GM18870 (cell line): ENCODE measurements at regions not wholly inside any gene's neighbourhood (a gene's known extent, or its start where the extent isn't known, plus 50 kb on each side); places are given as distances from the start of the nearest gene placed in this dataset.

Experiments
- ATAC-seq: cut with Tn5 transposase; IDR thresholded peaks from one replicate; pipeline ENCODE4 v1.9.1; 2021; ENCODE audit warnings: moderate library complexity; ENCODE audit not compliant: unreplicated experiment

DNA sequence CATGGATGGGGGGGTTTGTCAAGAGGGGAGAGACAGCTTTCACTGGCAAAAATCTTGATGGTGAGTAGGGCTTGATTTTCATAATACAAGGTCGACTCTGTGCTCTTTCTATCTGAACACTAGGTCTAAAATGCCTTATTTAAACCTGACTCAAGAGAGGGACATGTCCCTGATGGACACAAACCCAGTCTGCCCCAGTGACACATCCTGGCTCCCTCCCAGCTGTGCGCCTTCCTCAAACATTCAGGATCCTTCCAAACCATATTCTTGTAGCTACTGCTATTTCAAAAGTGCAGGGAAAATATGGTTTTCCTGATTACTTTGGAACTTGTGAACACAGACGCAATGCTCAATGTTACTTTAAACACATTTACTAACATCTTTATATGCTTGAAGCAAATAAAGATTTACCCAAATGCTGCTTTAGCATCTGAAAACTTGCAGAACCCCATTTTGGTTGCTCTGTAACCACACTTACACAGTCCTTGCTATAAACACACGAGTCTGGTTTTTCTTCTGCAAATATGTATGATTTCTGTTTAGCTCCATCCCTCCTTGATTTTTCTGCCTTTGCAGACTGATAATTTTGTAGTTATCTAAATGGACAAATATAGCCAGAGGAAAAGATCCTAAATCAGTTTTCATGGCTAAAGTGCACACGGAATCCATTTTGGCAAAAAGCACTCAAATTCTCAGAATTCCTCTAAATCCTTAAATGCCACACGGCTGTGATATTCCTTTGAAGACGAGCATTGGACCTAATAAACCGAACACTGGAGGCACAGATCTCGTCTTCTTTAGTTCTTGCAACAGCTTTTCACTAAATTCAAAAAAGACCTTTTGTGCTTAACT, 499.9 kb upstream of the ZFHX3 start:
- ATAC-seq, result no peak

DNA sequence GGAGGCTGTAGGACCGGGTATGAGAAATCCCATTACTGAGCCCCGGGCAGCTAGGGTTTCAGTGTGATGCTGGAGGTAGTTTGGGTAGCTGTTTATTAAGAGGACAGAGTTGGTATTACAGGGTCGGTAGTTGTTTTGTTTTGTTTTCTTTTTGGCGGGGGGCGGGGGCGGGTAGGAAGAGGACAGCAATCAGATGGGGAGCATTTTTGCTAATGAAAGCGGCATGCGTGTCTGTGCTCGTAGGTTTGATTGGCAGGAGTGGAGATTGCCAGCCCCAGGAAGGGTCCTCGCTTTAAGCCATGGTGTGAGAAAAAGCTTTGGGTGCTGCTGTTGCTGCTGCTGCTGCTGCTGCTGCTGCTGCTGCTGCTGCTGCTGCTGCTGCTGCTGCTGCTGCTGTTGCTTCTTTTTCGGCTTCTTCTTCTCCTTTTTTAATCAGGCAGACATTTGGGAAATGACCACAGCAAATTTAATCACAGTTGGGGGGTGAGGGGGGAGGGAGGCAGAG, 498.5 kb upstream of the ZFHX3 start:
- ATAC-seq, result no peak

DNA sequence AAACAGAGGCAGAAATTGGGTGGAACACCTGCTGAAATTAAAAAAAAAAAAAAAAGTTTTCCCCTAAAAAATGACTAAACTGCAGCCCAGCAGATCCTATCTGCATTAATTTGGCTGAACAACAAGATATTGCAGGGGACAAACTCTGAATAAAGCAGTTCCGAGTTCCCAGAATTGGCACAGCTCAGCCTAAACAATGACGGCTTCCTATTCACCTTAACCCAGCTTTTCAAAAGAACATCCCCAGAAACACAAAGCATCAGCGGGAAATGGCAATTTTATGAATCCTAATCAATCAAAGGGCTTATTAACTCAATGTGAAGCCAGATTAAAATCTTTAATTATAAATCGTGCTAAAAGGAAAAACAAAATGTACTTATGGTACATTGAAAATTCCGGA, 497.8 kb upstream of the ZFHX3 start:
- no peak for ATAC-seq

DNA sequence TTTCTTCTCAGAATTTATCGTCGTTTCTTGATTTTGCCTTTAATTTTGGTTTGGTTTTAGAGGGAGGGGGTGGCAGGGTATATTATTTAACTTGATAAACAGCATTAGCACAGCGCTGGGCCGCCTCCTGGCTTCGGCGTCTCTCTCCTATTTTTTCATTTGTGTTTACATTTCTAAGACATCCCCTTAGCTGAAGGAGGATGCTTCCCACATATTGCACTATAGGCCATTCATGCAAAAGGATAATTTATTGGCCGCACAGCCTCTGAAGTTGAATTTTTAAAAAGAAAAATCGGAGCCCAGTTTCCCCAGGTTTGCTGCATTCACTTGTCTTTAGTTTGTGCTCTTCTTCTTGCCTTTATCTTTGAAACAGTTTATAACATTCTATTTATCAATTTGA, 497.4 kb upstream of the ZFHX3 start:
- no peak for ATAC-seq

DNA sequence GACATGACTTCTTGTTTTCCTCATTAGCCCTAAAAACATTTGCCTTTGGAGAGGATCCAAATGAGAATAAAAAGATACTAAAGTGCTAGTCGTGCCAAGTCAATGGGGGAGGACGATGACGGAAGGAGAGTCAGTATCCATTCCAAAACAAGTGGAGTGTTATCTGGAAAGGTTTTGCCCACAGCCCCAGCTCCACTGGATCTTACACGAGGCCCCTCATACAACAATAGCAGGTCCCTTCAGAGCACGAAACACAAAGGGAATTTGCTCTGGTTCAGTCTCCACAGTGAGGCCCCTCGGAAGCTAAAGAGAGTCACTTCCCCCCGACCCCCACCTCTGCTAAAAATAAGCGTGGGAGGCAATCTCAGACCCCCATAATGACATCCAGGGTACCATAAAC, 496.9 kb upstream of the ZFHX3 start:
- no peak for ATAC-seq

DNA sequence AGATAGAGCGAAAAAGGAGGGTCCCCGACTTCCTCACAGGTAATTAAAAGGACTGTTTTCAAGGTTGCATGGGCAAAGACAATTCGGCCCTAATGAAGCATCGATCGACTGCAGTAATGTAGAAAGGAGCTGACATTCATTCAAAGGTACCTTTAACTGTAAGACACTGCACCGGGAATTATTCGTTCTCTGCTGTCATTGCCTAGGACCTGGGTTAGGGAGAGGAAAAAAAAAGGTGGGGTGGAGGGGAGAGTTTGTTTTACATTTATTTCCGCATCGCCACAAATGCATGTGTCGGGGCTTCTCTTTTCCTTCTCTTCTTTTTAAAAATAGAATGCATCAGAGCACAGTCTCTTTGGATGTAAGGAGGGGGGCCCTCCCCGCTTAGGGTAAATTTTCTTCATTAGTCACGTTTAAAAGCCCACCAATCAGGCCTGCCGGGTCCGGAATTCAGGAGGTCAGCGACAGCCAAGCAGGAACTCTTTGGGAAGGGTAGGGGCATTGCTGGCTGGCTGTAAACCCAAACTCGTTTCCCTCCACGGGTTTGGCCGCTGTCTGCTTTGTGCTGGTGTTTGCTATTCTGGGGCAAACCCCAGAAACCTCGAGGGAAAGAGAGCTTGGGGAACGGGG, 496.2 kb upstream of the ZFHX3 start:
- no peak for ATAC-seq

DNA sequence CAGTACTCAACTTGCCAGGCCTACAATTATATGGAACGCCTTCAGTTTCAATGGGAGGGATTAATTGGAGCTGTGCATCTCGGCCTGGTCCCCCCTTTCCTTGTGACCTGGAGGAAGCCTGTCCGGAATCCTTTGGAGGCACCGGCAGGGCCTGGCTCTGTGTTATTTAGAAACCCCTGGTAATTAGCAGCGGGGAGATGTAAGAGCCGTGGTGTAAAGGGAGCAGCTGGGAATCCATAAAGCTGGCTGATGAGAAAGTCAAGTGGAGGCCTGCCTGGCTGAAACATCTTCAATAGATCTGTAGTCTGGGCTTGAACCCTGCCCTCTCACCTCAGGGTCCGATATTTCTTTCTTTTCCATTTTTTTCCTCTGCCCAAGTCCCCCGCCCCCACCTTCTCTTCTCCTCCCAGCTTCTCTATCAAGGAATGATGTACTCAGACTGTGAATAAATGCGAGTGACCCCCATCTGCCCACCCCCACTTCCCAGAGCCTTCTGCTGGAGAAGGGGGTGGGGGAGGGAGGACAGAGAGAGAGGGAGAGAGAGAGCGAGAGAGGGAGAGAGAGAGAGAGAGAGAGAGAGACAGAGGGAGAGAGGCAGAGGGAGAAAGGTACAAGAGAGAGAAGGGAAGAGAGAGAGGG, 495.5 kb upstream of the ZFHX3 start:
- ATAC-seq, result no peak

DNA sequence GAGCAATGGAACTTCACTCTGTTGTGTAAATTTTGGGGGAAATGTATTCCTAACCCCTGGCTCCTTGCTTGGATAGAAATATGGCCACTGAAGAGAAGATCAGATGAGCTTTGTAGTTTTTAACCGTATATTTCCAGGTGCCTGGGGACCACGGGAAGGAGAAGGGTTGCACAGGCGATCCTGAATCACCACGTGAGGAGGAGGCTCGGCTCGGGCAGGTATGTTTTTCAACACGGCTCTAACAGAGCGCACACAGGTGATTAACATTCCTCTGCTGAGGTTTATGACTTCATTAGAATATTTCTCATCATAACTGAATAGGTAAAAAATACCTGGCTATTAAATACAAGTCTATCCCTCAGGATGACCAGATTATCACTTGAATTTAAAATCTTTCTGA, 495.0 kb upstream of the ZFHX3 start:
- ATAC-seq, result no peak

DNA sequence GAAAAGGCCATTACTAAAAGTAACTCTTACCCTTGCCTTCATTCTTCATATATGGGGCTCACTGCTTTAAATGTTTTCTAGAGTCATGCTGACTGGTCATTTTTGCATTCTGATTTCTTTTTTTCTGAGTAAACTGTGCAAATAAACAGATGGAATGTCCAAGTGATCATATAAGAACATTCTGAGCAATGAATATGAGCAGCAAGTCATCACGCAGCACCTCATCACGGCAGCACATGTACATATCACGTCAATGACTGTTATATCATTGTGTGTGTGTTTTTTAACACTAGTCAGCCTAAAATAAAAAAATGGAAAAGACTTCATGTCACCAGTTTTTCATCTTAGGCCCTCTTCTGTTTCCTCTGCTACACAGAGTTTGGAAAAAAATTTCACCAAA, 490.0 kb upstream of the ZFHX3 start:
- ATAC-seq, result no peak

DNA sequence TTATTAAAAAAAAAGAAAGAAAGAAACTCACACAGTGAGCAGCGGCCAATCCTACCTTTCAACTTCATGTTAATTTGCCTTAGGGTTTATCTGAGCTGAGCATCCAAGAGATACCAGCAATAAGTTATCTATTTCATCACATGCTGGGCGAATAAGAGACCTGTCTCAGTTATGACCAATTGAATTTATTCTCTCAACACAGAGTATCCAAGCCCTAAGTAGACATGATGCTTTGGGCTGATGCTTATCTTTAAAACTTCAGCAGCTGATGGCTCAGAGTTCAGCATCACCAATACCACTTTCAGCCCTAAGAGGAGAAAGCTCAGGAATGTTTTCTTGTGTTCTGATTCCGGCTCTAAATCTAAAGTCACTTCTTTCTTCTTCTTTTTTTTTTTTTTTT, 489.0 kb upstream of the ZFHX3 start:
- no peak for ATAC-seq

DNA sequence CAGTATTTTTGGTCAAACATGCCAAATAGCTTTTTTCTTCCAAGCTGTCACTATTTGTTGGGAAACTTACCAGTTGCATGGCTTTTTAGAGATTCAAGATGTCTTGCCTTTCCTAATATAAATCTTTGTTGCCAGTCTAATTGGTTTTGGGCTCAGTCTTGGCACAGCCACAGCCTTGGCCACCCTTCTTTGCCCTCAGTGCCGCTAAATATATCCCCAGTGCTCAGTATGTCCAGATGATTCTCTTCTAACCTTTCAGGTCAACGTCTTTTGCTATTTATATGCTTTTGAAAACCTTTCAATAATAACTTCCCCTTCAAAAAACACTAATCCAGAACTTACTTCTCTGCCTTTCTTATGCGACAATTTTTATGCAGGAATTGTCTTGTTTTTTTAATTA, 483.1 kb upstream of the ZFHX3 start:
- no peak for ATAC-seq

DNA sequence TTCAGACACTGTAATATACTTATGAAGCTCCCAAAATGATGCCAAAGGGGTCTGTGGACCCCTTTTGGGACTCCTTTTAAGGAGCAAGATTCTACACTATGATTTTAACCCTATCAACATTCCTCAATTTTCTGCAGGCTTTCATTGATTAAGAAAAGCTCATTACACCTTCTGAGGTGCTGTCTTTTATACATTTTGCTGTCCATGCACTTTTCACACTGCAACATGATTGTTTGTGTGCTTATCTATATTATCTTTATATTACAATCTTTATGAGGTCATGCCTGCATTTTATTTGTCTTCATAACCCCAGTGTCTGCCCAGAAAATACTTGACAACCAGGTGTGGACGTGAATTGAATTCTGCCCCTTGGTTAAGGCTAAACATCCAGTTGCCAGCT, 482.6 kb upstream of the ZFHX3 start:
- no peak for ATAC-seq

DNA sequence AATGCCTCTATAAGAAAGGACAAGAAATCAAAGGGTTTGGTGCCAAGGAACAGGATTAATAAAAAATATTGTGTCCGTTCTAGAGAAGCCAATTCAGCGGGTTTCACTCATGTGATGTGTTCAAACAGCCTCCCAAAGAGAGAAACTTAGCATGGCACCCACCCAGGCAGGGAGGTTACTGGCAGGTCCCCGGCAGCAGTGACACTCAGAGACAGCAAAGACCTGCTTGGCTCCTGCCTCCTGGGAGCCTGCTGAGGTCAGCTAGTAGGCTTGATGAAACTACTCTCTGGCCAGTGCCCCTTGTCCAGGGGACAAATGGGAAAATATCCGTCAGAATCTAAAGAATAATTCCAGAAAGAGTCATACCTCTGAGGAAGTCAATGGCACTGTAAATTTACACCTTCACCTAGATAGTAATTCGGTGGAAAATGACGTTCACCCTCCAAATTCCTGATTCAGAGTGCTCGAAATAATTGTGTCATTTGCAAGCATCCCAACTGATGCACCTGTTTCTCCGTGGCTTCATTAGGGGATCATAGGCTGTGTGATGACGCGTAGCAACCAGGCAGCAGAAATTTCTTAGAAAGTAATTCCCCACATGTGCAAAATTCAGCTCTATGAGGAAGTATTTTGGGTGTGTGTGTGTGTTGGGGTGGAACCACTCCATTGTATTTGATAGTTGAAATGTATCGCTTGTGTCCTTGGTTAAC, 481.5 kb upstream of the ZFHX3 start:
- ATAC-seq, result no peak

DNA sequence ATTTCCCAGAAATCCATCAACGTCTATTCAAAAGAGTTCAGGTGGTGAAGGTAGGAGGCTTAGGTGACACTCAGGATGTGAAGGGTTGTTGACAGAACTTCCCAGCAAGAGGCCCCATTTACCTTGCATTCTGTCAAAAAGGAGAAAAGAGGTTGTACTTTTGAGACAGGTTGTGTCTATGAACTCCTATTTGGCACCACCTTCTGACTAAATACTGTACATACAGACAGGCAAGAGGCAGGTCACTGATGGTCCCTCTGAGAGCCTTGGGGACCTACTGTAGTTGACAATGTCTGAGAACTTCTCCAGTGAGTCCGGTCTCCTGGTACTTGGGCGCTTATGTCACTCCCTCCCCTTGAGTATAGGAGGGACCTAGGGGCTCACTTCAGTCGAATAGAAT, 479.3 kb upstream of the ZFHX3 start:
- no peak for ATAC-seq

DNA sequence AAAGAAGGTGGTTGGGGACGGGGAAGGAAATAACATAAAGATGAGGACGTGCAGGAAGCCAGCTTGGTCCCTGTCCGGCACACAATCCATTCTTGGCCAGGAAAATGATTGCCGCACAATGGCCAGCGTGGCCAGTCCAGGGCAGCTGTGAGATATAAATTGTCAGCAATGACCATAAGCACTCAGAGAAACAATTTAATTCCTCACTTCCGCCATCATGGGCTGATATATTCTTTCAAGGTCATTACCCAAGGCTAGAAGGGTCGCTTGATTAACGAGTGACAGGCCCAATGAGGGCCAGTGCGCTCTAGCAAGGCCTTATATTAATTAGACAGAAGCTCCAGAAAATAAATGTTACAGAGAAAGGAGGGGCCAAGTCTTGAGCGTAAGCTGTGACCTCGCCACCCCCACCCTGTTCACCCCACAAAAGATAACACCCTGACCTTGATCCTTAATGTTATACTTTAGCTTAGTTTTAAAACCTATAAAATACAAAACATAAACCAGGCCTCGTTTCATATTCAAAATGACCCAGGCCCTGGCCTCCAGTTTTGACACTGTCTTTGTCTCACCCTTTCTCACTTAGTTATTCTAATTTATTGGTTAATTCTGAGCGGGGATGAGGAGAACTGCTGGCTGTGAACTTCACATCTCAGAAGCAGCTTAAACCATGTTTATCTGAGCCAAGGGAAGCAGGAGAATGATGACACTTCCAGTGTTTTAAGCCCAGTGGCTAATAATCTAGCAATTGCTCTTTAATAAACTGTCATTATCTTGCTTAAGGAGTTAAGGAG, 478.3 kb upstream of the ZFHX3 start:
- ATAC-seq, result no peak

DNA sequence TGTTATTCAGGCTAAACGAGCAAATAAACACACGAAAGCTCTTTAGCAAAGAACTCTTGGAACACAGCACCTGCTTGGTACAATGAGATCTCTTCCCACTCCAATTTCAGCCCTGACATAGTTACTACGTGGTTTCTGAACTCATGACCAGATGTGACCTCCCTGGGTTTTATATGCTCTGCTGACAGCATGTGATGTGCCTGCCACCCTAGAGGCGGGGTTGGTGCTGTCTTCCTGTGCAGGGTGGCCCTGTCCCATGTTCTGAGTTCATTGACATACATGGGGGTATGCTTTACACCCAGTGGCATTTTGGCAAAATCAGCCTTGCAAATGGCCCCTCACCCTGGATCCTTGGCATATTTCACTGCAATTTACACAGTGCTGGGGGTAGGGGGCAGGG, 475.3 kb upstream of the ZFHX3 start:
- no peak for ATAC-seq

DNA sequence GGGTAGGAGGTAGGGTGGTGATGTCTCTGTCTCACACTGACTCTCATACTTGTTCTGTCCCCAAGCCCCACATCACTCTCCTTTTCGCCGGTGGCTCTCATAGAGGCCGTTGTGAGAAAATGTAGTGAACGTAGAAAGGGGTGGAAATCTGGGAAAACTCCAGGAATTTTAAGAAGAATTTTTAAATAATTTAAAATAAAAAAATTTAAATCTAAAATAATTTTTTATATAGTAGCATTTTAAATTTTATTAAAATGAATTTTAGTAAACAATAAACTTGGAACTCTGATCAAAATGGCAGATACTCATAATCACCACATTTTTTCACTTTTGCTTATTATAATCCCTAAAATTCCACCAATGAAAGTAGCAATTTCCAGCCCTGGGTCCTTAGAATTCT, 473.6 kb upstream of the ZFHX3 start:
- ATAC-seq, result no peak

DNA sequence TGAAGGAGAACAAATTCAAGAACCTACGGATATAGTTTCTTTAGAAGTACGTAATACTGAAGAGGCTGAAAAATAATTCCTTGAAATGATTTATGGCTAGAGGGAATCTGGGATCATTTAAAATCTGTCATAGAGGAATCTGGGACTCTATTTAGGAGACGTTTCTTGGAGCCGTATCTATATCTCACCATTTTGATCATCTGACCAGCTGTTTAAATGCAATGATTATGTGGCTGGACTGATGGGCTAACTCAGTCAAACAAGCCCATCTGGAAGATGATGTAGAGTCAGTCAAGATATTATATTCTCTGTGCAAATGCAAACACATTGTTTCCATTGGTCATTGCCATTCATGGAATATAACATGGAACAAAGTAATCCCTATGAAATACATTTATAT, 467.7 kb upstream of the ZFHX3 start:
- ATAC-seq, result no peak

DNA sequence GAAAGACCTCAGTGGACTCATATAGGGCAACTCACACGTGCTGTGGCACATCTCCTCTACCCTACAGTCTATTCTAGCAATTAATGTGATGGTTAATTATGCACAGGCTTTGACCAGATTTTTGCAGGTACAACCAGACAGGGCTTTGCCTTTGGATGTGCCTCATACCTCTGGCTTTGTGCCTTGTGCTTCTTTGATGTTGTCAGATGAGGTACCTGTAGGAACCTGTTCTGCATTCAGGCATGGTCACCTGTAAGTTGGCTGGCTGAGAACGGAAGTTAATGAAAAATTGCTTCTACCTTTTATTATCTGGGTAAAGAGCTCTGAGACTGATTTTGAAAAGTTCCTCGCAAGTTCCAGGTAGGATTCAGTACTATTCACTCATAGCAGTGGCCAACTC, 462.9 kb upstream of the ZFHX3 start:
- ATAC-seq, result no peak

DNA sequence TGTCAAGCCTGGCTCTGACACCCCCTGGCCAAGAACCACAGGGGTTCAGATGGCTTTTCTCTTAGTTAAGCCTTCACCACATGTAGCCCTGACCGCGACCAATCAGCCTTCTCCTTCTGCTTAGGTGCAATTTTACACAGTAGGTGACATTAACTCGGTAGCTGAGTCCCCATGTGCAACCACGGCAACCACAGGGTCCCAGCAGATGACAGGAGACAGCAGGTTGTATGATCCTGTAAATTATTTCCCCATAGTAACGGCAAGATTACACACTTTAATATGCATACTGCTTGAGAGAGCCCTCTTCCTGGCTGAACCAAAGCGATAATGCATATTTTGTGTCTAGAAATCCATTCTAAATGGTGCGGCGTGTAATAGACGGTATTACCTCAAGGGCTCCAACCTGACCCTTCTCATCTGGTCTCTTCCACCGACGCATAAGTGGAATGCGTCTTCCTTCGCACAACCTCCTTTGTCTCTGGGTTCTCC, 458.7 kb upstream of the ZFHX3 start:
- no peak for ATAC-seq

DNA sequence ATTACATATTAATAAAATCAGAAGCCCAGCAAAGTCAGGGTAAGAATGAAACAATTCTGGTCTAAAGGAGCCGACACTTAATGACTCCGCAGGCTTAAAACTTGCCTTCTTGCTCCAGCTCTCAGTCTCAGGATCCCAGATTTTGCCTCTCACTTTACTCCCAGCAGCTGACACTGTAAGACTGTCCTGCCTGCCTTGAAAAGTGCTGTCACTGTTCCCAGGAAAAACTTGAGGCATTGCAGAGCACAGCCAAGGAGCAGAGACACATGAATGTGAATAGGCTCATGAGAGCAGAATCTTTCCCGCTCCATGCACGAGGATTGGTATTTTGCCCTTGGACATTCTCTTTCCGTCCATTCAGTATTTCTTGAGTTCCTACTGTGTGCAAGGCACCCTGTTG, 457.6 kb upstream of the ZFHX3 start:
- no peak for ATAC-seq
